ENCODE measurements at regions not wholly inside any gene's neighbourhood (a gene's known extent, or its start where the extent isn't known, plus 50 kb on each side); places are given as distances from the start of the nearest gene placed in this dataset.

DNA sequence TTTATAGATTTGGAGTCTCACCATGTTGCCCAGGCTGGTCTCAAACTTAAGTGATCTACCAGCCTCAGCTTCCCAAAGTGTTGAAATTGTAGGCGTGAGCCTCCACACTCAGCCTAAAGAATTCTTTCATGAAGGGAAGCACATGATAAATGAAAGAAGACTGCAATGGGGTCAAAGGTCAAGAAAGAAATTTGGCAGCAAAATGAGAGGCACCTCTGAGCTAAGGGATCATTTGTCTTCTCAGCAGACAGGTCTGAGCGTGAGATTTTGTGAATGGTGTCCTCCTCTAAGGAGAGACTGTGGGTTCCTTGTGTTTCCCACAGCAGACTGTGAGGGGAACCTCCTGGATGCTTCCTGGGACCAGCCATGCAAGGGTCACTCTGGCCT, 57.5 kb upstream of the EGFL6 start:
- Mint-ChIP-seq H3K27me3 (ENCODE audit: low read depth) (no peaks in the 10 kb centered on the region), H3K27ac (no peak overlapping the region), H3K9me3 (no peaks in the 10 kb centered on the region), H3K4me3 (no peak overlapping the region), H3K36me3 (no peaks in the 10 kb centered on the region), H3K4me1 (no peaks in the 10 kb centered on the region)
- POLR2A ChIA-PET: no interaction called here
- DNase-seq (ENCODE audit: low spot score): no peak
- no peak for ATAC-seq
- TF ChIP-seq ZNF416 (CRISPR knock-in tag; IDR thresholded peaks at IDR 0.05) (no peak), ZNF138 (CRISPR knock-in tag; conservative IDR thresholded peaks at IDR 0.05) (no peak), PRRX2 (CRISPR knock-in tag; IDR thresholded peaks at IDR 0.05) (no peak), ZNF423 (CRISPR knock-in tag; IDR thresholded peaks at IDR 0.05) (no peak), JAZF1 (CRISPR knock-in tag; IDR thresholded peaks at IDR 0.05) (no peak)
- TF ChIP-seq, protein P1, sequence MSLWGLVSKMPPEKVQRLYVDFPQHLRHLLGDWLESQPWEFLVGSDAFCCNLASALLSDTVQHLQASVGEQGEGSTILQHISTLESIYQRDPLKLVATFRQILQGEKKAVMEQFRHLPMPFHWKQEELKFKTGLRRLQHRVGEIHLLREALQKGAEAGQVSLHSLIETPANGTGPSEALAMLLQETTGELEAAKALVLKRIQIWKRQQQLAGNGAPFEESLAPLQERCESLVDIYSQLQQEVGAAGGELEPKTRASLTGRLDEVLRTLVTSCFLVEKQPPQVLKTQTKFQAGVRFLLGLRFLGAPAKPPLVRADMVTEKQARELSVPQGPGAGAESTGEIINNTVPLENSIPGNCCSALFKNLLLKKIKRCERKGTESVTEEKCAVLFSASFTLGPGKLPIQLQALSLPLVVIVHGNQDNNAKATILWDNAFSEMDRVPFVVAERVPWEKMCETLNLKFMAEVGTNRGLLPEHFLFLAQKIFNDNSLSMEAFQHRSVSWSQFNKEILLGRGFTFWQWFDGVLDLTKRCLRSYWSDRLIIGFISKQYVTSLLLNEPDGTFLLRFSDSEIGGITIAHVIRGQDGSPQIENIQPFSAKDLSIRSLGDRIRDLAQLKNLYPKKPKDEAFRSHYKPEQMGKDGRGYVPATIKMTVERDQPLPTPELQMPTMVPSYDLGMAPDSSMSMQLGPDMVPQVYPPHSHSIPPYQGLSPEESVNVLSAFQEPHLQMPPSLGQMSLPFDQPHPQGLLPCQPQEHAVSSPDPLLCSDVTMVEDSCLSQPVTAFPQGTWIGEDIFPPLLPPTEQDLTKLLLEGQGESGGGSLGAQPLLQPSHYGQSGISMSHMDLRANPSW (CRISPR knock-in tag; conservative IDR thresholded peaks at IDR 0.05; ENCODE audit: low read depth): no peak
- CTCF ChIA-PET: interaction anchor here (1.7 kb wide), 1 partner anchor 134 kb away, joined by 8 read pairs; no protein-coding TSS in a partner anchor

GRCh38 chrX:13511241-13511943, 58.0 kb upstream of the EGFL6 start:
- CTCF ChIA-PET: interaction anchor here (1.7 kb wide), 1 partner anchor 135 kb away, joined by 8 read pairs; no protein-coding TSS in a partner anchor
- Mint-ChIP-seq H3K4me3 (no peak overlapping the region), H3K27me3 (ENCODE audit: low read depth) (no peaks in the 10 kb centered on the region)

GRCh38 chrX:13507893-13508292, 61.5 kb upstream of the EGFL6 start:
- Mint-ChIP-seq H3K27me3 (ENCODE audit: low read depth) (no peaks in the 10 kb centered on the region), H3K27ac (no peak overlapping the region), H3K36me3 (no peaks in the 10 kb centered on the region), H3K4me3 (no peak overlapping the region), H3K9me3 (no peaks in the 10 kb centered on the region), H3K4me1 (no peaks in the 10 kb centered on the region)
- TF ChIP-seq PRRX2 (CRISPR knock-in tag; IDR thresholded peaks at IDR 0.05): no peak
- no peak for ATAC-seq
- ChIA-PET POLR2A (no interaction called here), CTCF (interaction anchor here (1.2 to 2.7 kb wide), 3 partner anchors 91 to 141 kb away, joined by 4 to 54 read pairs (median 9); no protein-coding TSS in a partner anchor)
- no peak for DNase-seq (ENCODE audit: low spot score)

More at GRCh38 chrX:13511241-13511943, 58.0 kb upstream of the EGFL6 start:
- TF ChIP-seq E2F4 (CRISPR knock-in tag; IDR thresholded peaks at IDR 0.05; ENCODE audit: borderline replicate concordance, low read depth): no peak
- no peak for TF ChIP-seq TCF7 (CRISPR knock-in tag; IDR thresholded peaks at IDR 0.05; ENCODE audit: low read depth)
- TF ChIP-seq ZNF232 (CRISPR knock-in tag; IDR thresholded peaks at IDR 0.05): no peak
- no peak for TF ChIP-seq PRRX2 (CRISPR knock-in tag; IDR thresholded peaks at IDR 0.05)
- no peak for TF ChIP-seq HMGXB4 (CRISPR knock-in tag; IDR thresholded peaks at IDR 0.05)
- TF ChIP-seq, protein P2, sequence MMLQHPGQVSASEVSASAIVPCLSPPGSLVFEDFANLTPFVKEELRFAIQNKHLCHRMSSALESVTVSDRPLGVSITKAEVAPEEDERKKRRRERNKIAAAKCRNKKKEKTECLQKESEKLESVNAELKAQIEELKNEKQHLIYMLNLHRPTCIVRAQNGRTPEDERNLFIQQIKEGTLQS (CRISPR knock-in tag; conservative IDR thresholded peaks at IDR 0.05): no peak
- TF ChIP-seq ZNF396 (CRISPR knock-in tag; IDR thresholded peaks at IDR 0.05; ENCODE audit: borderline replicate concordance): no peak
- no peak for TF ChIP-seq HMGA2 (CRISPR knock-in tag; IDR thresholded peaks at IDR 0.05)
- H3K4me1 Mint-ChIP-seq: no peaks in the 10 kb centered on the region
- no peaks in the 10 kb centered on the region for H3K9me3 Mint-ChIP-seq
- no peak overlapping the region for H3K27ac Mint-ChIP-seq
- ATAC-seq: no peak
- DNase-seq (ENCODE audit: low spot score): no peak
- POLR2A ChIA-PET: no interaction called here
- H3K36me3 Mint-ChIP-seq: no peaks in the 10 kb centered on the region
